Right lobe of liver (tissue), 4 donors: ENCODE measurements at regions not wholly inside any gene's neighbourhood (a gene's known extent, or its start where the extent isn't known, plus 50 kb on each side); places are given as distances from the start of the nearest gene placed in this dataset.

Experiments
- POLR2A ChIP-seq: fragments of 450-650 bp; IDR thresholded peaks from one replicate; pipeline ENCODE4 v1.6.1; 2017; ENCODE audit warnings: antibody characterized with exemption, mild to moderate bottlenecking
- TF ChIP-seq, protein P1 (sequence below), 4 donors: fragments of 200-600 bp in 3 of 4; fragments of 450-650 bp in 1 of 4; IDR thresholded peaks; one replicate each; pipeline versions ENCODE4 v1.5.1 to v1.8.0; 2016 to 2022; ENCODE audit warnings: antibody characterized with exemption in 4 of 4, mild to moderate bottlenecking in 2 of 4
- donor health status: DM: no; HTN: no; CAD: no.
- donor health status: DM: no; HTN: no; CAD: no.
- donor health status: DM: no; HTN: yes; CAD: no.

DNA sequence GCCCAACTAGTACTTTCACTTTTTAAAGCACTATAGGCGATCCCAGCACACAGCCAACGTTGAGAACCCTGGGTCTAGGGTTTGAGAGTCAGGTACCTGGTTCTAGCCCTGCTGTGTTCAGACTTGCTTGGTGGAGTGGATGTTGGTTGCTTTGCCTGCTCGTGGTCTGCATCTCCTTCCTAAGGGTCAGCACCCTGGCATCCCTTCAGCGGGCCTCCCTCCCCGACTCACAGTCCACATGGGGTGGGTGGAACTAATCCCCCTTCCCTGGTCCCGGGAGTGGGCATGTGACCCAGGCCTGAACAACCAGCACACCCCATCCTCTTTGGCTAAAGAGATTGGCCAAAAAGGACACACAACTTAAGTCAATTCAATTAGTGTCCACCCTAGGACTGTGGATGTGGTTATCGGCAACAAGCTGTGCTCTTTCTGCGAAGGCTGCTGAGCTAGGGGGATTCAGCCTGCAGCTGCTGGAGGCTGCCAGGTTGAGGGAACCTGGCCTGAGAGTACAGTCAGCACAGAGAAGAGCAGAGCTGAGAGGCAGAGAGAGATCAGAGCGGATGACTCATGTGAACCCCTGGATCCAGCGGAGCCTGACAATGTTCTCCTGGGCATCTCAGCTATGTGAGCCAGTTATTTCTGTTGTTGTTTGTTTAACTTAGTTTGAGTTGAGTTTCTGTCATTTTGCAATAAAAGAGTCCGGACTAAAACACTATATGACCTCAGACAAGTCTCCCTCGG, 138.9 kb downstream of the ACTL8 start:
- TF ChIP-seq POLR2A: no peak
- TF ChIP-seq, protein P1, sequence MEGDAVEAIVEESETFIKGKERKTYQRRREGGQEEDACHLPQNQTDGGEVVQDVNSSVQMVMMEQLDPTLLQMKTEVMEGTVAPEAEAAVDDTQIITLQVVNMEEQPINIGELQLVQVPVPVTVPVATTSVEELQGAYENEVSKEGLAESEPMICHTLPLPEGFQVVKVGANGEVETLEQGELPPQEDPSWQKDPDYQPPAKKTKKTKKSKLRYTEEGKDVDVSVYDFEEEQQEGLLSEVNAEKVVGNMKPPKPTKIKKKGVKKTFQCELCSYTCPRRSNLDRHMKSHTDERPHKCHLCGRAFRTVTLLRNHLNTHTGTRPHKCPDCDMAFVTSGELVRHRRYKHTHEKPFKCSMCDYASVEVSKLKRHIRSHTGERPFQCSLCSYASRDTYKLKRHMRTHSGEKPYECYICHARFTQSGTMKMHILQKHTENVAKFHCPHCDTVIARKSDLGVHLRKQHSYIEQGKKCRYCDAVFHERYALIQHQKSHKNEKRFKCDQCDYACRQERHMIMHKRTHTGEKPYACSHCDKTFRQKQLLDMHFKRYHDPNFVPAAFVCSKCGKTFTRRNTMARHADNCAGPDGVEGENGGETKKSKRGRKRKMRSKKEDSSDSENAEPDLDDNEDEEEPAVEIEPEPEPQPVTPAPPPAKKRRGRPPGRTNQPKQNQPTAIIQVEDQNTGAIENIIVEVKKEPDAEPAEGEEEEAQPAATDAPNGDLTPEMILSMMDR (IDR thresholded peaks at IDR 0.05): no peak
